Breast epithelium (tissue), 3 donors: ENCODE measurements at regions not wholly inside any gene's neighbourhood (a gene's known extent, or its start where the extent isn't known, plus 50 kb on each side); places are given as distances from the start of the nearest gene placed in this dataset.

Source experiments
- POLR2A ChIP-seq: fragments of 450-650 bp; IDR thresholded peaks from one replicate; pipeline ENCODE4 v1.6.1; 2016; ENCODE audit warnings: antibody characterized with exemption, mild to moderate bottlenecking, moderate library complexity
- POLR2AphosphoS5 ChIP-seq, 3 donors: sonication (generic); formaldehyde crosslinking; IDR thresholded peaks; one replicate each; pipeline ENCODE4 v1.6.1; 2017; ENCODE audit warnings: antibody characterized with exemption in 3 of 3
- TF ChIP-seq, protein P1 (sequence below), 3 donors: fragments of 450-650 bp; IDR thresholded peaks; one replicate each; pipeline ENCODE4 v1.5.1; 2016 to 2017; ENCODE audit warnings: antibody characterized with exemption in 3 of 3, mild to moderate bottlenecking in 3 of 3, moderate library complexity in 3 of 3

DNA sequence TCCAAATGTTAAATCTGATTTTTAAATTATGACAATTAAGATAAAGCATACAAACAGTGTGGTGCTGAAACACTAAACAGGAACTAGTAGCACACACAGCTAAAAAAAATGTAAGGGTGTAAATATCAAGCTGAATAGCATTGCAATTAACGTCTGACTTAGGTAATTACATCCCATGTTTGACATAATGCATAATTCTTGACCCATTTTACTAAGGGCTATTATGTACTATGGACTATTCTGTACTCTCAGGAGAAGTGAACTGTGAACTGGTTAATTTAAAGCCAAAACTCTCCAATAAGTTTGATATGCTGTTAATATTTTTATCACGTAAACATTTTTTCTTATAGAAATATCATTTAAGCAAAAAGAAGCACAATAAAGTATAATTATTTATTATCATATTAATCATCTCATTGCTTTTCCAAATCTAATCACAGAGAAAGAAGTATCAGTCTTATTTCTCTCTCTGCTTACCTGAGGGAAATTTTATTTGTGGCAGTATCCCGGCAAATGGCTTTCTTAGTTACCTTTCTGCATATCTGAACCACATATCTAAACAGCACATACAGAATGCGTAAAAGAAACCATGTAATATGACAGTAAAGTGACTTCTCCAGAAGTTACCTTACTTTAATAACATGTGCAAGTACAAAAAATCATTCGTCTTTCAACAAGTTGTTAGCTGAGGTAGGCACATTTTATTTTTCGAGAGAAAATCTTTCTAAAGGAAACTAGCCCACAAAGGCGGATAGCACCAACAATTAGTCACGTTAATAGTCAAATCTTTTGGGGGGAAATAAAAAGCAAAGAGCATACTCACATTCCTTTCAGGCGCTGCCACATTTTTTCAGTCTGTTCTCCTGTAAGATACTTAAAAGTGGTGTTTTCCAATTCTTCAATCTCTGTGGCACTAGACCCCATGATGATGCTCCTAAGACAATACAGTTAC, 94.9 kb upstream of the PDE1A start:
- TF ChIP-seq, protein P1, sequence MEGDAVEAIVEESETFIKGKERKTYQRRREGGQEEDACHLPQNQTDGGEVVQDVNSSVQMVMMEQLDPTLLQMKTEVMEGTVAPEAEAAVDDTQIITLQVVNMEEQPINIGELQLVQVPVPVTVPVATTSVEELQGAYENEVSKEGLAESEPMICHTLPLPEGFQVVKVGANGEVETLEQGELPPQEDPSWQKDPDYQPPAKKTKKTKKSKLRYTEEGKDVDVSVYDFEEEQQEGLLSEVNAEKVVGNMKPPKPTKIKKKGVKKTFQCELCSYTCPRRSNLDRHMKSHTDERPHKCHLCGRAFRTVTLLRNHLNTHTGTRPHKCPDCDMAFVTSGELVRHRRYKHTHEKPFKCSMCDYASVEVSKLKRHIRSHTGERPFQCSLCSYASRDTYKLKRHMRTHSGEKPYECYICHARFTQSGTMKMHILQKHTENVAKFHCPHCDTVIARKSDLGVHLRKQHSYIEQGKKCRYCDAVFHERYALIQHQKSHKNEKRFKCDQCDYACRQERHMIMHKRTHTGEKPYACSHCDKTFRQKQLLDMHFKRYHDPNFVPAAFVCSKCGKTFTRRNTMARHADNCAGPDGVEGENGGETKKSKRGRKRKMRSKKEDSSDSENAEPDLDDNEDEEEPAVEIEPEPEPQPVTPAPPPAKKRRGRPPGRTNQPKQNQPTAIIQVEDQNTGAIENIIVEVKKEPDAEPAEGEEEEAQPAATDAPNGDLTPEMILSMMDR (IDR thresholded peaks at IDR 0.05), result no peak
- TF ChIP-seq POLR2A (no peak), POLR2AphosphoS5 (IDR thresholded peaks at IDR 0.05) (no peak)
